OCI-LY7 (cell line): ENCODE measurements at regions not wholly inside any gene's neighbourhood (a gene's known extent, or its start where the extent isn't known, plus 50 kb on each side); places are given as distances from the start of the nearest gene placed in this dataset.

ENCODE experiments used
- EZH2phosphoT487 ChIP-seq: fragments of 200-600 bp; sonication (generic); IDR thresholded peaks from 2 replicates; pipeline ENCODE4 v1.6.1; 2018; ENCODE audit warnings: low read depth, borderline replicate concordance, mild to moderate bottlenecking, mixed run types, antibody characterized with exemption, low read length, moderate library complexity, mixed read lengths
- TF ChIP-seq, protein P1 (sequence below): fragments of 200-600 bp; sonication (generic); conservative IDR thresholded peaks from 2 replicates; pipeline ENCODE4 v1.5.1; 2014; ENCODE audit warnings: mild to moderate bottlenecking, antibody characterized with exemption, low read length, moderate library complexity, mixed read lengths

DNA sequence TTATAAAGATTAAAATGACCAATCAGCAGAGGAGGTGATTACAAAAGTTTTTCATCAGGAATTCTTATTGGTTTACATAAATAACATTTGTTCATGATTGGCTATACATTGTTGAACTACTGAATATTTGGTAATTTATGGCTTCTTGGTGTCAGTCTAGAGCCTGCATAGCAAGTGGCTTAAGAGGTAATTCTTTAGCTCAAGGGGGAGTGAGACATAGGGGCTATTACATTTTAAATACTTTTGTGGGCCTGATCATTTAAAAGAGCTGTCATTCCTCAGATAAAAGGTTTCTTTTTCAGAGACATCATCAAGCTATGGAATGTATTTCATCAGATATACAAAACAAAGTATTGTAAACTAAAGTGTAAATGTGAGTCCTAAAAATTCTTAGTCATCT is 373.8 kb downstream of the EPHA4 start:
- TF ChIP-seq, protein P1, sequence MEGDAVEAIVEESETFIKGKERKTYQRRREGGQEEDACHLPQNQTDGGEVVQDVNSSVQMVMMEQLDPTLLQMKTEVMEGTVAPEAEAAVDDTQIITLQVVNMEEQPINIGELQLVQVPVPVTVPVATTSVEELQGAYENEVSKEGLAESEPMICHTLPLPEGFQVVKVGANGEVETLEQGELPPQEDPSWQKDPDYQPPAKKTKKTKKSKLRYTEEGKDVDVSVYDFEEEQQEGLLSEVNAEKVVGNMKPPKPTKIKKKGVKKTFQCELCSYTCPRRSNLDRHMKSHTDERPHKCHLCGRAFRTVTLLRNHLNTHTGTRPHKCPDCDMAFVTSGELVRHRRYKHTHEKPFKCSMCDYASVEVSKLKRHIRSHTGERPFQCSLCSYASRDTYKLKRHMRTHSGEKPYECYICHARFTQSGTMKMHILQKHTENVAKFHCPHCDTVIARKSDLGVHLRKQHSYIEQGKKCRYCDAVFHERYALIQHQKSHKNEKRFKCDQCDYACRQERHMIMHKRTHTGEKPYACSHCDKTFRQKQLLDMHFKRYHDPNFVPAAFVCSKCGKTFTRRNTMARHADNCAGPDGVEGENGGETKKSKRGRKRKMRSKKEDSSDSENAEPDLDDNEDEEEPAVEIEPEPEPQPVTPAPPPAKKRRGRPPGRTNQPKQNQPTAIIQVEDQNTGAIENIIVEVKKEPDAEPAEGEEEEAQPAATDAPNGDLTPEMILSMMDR = no peak
- TF ChIP-seq EZH2phosphoT487 = no peak
